NK-92 (cell line): ENCODE measurements at regions not wholly inside any gene's neighbourhood (a gene's known extent, or its start where the extent isn't known, plus 50 kb on each side); places are given as distances from the start of the nearest gene placed in this dataset.

ENCODE experiments used
- DNase-seq: peaks from one replicate; lab custom pipeline; 2025; ENCODE audit not compliant: unreplicated experiment; lab: John Stamatoyannopoulos, UW

GRCh38 chr10:90975096-90975495 lies 54.2 kb upstream of the ANKRD1 start:
- no peak for DNase-seq

- DNase-seq, result no peak
These were observed 56.4 kb upstream of the ANKRD1 start for GRCh38 chr10:90977162-90977854.

- DNase-seq, result no peak
These were observed 57.1 kb upstream of the ANKRD1 start for GRCh38 chr10:90977855-90978486.

- no peak for DNase-seq
These were observed 61.6 kb upstream of the ANKRD1 start for GRCh38 chr10:90982406-90983008.

- no peak for DNase-seq
These were observed 63.1 kb upstream of the ANKRD1 start for GRCh38 chr10:90983914-90984549.

- no peak for DNase-seq
These were observed 64.0 kb upstream of the ANKRD1 start for GRCh38 chr10:90984898-90985297.

- DNase-seq, result no peak
These were observed 64.5 kb upstream of the ANKRD1 start for GRCh38 chr10:90985321-90985933.

- DNase-seq, result no peak
These were observed 65.4 kb upstream of the ANKRD1 start for GRCh38 chr10:90986136-90986760.

- DNase-seq, result no peak
These were observed 66.0 kb upstream of the ANKRD1 start for GRCh38 chr10:90986870-90987269.

- no peak for DNase-seq
These were observed 66.5 kb upstream of the ANKRD1 start for GRCh38 chr10:90987383-90987782.

GRCh38 chr10:90988024-90988423 lies 67.1 kb upstream of the ANKRD1 start:
- DNase-seq, result no peak

- DNase-seq, result no peak
These were observed 67.9 kb upstream of the ANKRD1 start for GRCh38 chr10:90988802-90989201.

- DNase-seq, result no peak
These were observed 68.5 kb upstream of the ANKRD1 start for GRCh38 chr10:90989378-90989777.

- DNase-seq, result no peak
These were observed 71.6 kb upstream of the ANKRD1 start for GRCh38 chr10:90992462-90992861.

GRCh38 chr10:90993340-90993739 lies 72.5 kb upstream of the ANKRD1 start:
- DNase-seq, result no peak

- DNase-seq, result no peak
These were observed 76.8 kb upstream of the ANKRD1 start for GRCh38 chr10:90997670-90998069.

GRCh38 chr10:90998733-90999511 lies 78.0 kb upstream of the ANKRD1 start:
- DNase-seq, result no peak

GRCh38 chr10:90999512-91000172 lies 78.8 kb upstream of the ANKRD1 start:
- no peak for DNase-seq

- no peak for DNase-seq
These were observed 79.6 kb upstream of the ANKRD1 start for GRCh38 chr10:91000470-91000869.

GRCh38 chr10:91000985-91001384 lies 80.1 kb upstream of the ANKRD1 start:
- DNase-seq, result no peak
